Naive thymus-derived CD8-positive, alpha-beta T cell (primary cell): ENCODE measurements at regions not wholly inside any gene's neighbourhood (a gene's known extent, or its start where the extent isn't known, plus 50 kb on each side); places are given as distances from the start of the nearest gene placed in this dataset.
"Not testable (repeated sequence)": the region's sequence is repeated elsewhere in the genome, so short reads cannot be mapped to it uniquely, and the experiment has no call there.

ENCODE experiments used
- ATAC-seq, 2 donors: fragments of 150-1000 bp; cut with Tn5 transposase in 1 of 2; sonication (Bioruptor Pico), chemical (Tn5 transposase) in 1 of 2; 1 replicate in 1 of 2; 2 replicates in 1 of 2; pipeline ENCODE4 v1.10.0; 2021; ENCODE audit warnings: mild to moderate bottlenecking in 2 of 2, moderate library complexity in 2 of 2
- POLR2A ChIA-PET: fragments of 350-600 bp; sonication (Branson Sonifier 250); formaldehyde crosslinking; loops from one replicate; lab custom pipeline; 2021; ENCODE audit warnings: antibody characterized with exemption; lab: Charles Lee
- DNase-seq, 10 donors: peaks; one replicate each; pipeline versions ENCODE4 v3.0.0 to v3.0.0-alpha.2; 2020 to 2022
- H3K27ac Mint-ChIP-seq, 10 donors: one replicate each; pipeline ENCODE4 v1.8.0; 2020 to 2022; ENCODE audit warnings: mild to moderate bottlenecking in 10 of 10, mixed read lengths in 10 of 10, moderate library complexity in 4 of 10, inconsistent platforms in 1 of 10
- H3K27me3 Mint-ChIP-seq, 5 donors: one replicate each; pipeline ENCODE4 v1.8.0; 2021 to 2022; ENCODE audit warnings: mixed read lengths in 5 of 5
- H3K36me3 Mint-ChIP-seq, 3 donors: one replicate each; pipeline ENCODE4 v1.8.0; 2020 to 2022; ENCODE audit warnings: mixed read lengths in 3 of 3, mild to moderate bottlenecking in 2 of 3, inconsistent platforms in 1 of 3
- H3K4me1 Mint-ChIP-seq, 4 donors: one replicate each; pipeline ENCODE4 v1.8.0; 2021 to 2022; ENCODE audit warnings: mixed read lengths in 4 of 4
- H3K4me3 Mint-ChIP-seq, 10 donors: one replicate each; pipeline ENCODE4 v1.8.0; 2020 to 2022; ENCODE audit warnings: mild to moderate bottlenecking in 10 of 10, mixed read lengths in 10 of 10, moderate library complexity in 6 of 10, inconsistent platforms in 1 of 10
- H3K9me3 Mint-ChIP-seq, 9 donors: one replicate each; pipeline ENCODE4 v1.8.0; 2020 to 2022; ENCODE audit warnings: mixed read lengths in 9 of 9, mild to moderate bottlenecking in 3 of 9, inconsistent platforms in 1 of 9, moderate library complexity in 1 of 9

GRCh38 chr3:8317661-8318649 is 183.7 kb upstream of the LMCD1 start:
- no peaks in the 10 kb centered on the region for H3K4me1 Mint-ChIP-seq
- POLR2A ChIA-PET: interaction anchor here (0.6 kb wide), 1 partner anchor 8 kb away, joined by 3 read pairs; no protein-coding TSS in a partner anchor
- H3K27me3 Mint-ChIP-seq: peaks cover 0 to 1% (median 0%) of the 10 kb centered on the region in 5 donors
- ATAC-seq: no peak
- no peaks in the 10 kb centered on the region for H3K36me3 Mint-ChIP-seq
- no peak overlapping the region for H3K4me3 Mint-ChIP-seq
- H3K27ac Mint-ChIP-seq: no peak overlapping the region
- DNase-seq: no peak
- no peaks in the 10 kb centered on the region for H3K9me3 Mint-ChIP-seq

GRCh38 chr3:8319935-8320634 is 181.5 kb upstream of the LMCD1 start:
- peaks cover 0 to 4% (median 2%) of the 10 kb centered on the region in 4 donors for H3K4me1 Mint-ChIP-seq
- no peaks in the 10 kb centered on the region for H3K27me3 Mint-ChIP-seq
- no peak overlapping the region for H3K4me3 Mint-ChIP-seq
- no peak for DNase-seq
- H3K9me3 Mint-ChIP-seq: no peaks in the 10 kb centered on the region
- POLR2A ChIA-PET: no interaction called here
- H3K27ac Mint-ChIP-seq: no peak overlapping the region
- no peaks in the 10 kb centered on the region for H3K36me3 Mint-ChIP-seq
- no peak for ATAC-seq

- no peak overlapping the region for H3K27ac Mint-ChIP-seq
- DNase-seq: no peak
Observed at GRCh38 chr3:8320711-8321458, 180.7 kb upstream of the LMCD1 start.

GRCh38 chr3:8324747-8325146 is 176.9 kb upstream of the LMCD1 start:
- H3K4me1 Mint-ChIP-seq: peaks cover 13 to 31% (median 24%) of the 10 kb centered on the region in 4 donors
- POLR2A ChIA-PET: interaction anchor here (1.5 kb wide), 1 partner anchor 92 kb away, joined by 8 read pairs; no protein-coding TSS in a partner anchor
- no peak overlapping the region for H3K4me3 Mint-ChIP-seq
- DNase-seq (peak; percentile 8 to 66 (median 32)), ATAC-seq (peak; percentile 77 to 79)
- H3K36me3 Mint-ChIP-seq: peaks cover 0 to 4% (median 0%) of the 10 kb centered on the region in 3 donors
- H3K27ac Mint-ChIP-seq: peak overlapping the region in 3 of 10 donors; percentile 17 to 53 (median 45)
- H3K9me3 Mint-ChIP-seq: peaks cover 0 to 2% (median 0%) of the 10 kb centered on the region in 9 donors
- no peaks in the 10 kb centered on the region for H3K27me3 Mint-ChIP-seq

More at GRCh38 chr3:8320711-8321458, 180.7 kb upstream of the LMCD1 start:
- H3K4me1 Mint-ChIP-seq: peaks cover 0 to 6% (median 2%) of the 10 kb centered on the region in 4 donors
- no peak overlapping the region for H3K4me3 Mint-ChIP-seq
- no peaks in the 10 kb centered on the region for H3K27me3 Mint-ChIP-seq
- H3K36me3 Mint-ChIP-seq: no peaks in the 10 kb centered on the region
- peaks cover 0 to 2% (median 0%) of the 10 kb centered on the region in 9 donors for H3K9me3 Mint-ChIP-seq
- no peak for ATAC-seq
- POLR2A ChIA-PET: no interaction called here

- POLR2A ChIA-PET: interaction anchor here (0.6 kb wide), 1 partner anchor 8 kb away, joined by 3 read pairs; no protein-coding TSS in a partner anchor
- Mint-ChIP-seq H3K27ac (no peak overlapping the region), H3K9me3 (peaks cover 0 to 2% (median 0%) of the 10 kb centered on the region in 9 donors), H3K4me1 (peaks cover 15 to 34% (median 26%) of the 10 kb centered on the region in 4 donors), H3K36me3 (peaks cover 0 to 4% (median 0%) of the 10 kb centered on the region in 3 donors), H3K27me3 (no peaks in the 10 kb centered on the region), H3K4me3 (no peak overlapping the region)
- no peak for ATAC-seq
- DNase-seq: no peak
Observed at GRCh38 chr3:8325306-8325705, 176.3 kb upstream of the LMCD1 start.

GRCh38 chr3:8325833-8326232 is 175.8 kb upstream of the LMCD1 start:
- not testable (repeated sequence) for H3K36me3 Mint-ChIP-seq, ATAC-seq, DNase-seq, H3K27me3 Mint-ChIP-seq, H3K9me3 Mint-ChIP-seq, H3K27ac Mint-ChIP-seq, H3K4me3 Mint-ChIP-seq
- POLR2A ChIA-PET: interaction anchor here (0.6 kb wide), 1 partner anchor 8 kb away, joined by 3 read pairs; no protein-coding TSS in a partner anchor
- H3K4me1 Mint-ChIP-seq: peaks cover 15 to 34% (median 26%) of the 10 kb centered on the region in 4 donors

- peaks cover 15 to 34% (median 26%) of the 10 kb centered on the region in 4 donors for H3K4me1 Mint-ChIP-seq
- POLR2A ChIA-PET: interaction anchor here (0.8 to 2.2 kb wide), 2 partner anchors 29 to 90 kb away, joined by 4 to 9 read pairs; no protein-coding TSS in a partner anchor
- peaks cover 0 to 2% (median 0%) of the 10 kb centered on the region in 9 donors for H3K9me3 Mint-ChIP-seq
Observed at GRCh38 chr3:8327739-8328138, 173.9 kb upstream of the LMCD1 start.

GRCh38 chr3:8328967-8329366 is 172.7 kb upstream of the LMCD1 start:
- peaks cover 15 to 34% (median 26%) of the 10 kb centered on the region in 4 donors for H3K4me1 Mint-ChIP-seq
- H3K9me3 Mint-ChIP-seq: peaks cover 0 to 6% (median 0%) of the 10 kb centered on the region in 9 donors
- POLR2A ChIA-PET: no interaction called here
- H3K4me3 Mint-ChIP-seq: no peak overlapping the region
- peaks cover 0 to 6% (median 0%) of the 10 kb centered on the region in 3 donors for H3K36me3 Mint-ChIP-seq
- no peaks in the 10 kb centered on the region for H3K27me3 Mint-ChIP-seq
- peak in 1 of 2 donors; percentile 47 for ATAC-seq
- peak in 1 of 10 donors; percentile 11 for DNase-seq
- peak overlapping the region in 7 of 10 donors; percentile 3 to 79 (median 33) for H3K27ac Mint-ChIP-seq

More at GRCh38 chr3:8327739-8328138, 173.9 kb upstream of the LMCD1 start:
- H3K36me3 Mint-ChIP-seq: peaks cover 0 to 6% (median 0%) of the 10 kb centered on the region in 3 donors
- H3K4me3 Mint-ChIP-seq: no peak overlapping the region
- H3K27ac Mint-ChIP-seq: peak overlapping the region in 1 of 10 donors; percentile 51
- DNase-seq (no peak), ATAC-seq (peak in 1 of 2 donors; percentile 18)
- H3K27me3 Mint-ChIP-seq: no peaks in the 10 kb centered on the region

- H3K4me1 Mint-ChIP-seq: peaks cover 15 to 34% (median 26%) of the 10 kb centered on the region in 4 donors
- H3K27me3 Mint-ChIP-seq: no peaks in the 10 kb centered on the region
- no peak for ATAC-seq
- peaks cover 0 to 6% (median 0%) of the 10 kb centered on the region in 9 donors for H3K9me3 Mint-ChIP-seq
- peaks cover 0 to 6% (median 0%) of the 10 kb centered on the region in 3 donors for H3K36me3 Mint-ChIP-seq
- H3K4me3 Mint-ChIP-seq: peak overlapping the region in 2 of 10 donors; percentile 4 to 7
- H3K27ac Mint-ChIP-seq: peak overlapping the region in 3 of 10 donors; percentile 17 to 65 (median 33)
- no peak for DNase-seq
- POLR2A ChIA-PET: no interaction called here
Observed at GRCh38 chr3:8329598-8329997, 172.0 kb upstream of the LMCD1 start.

GRCh38 chr3:8336456-8336855 is 165.2 kb upstream of the LMCD1 start:
- DNase-seq (no peak), ATAC-seq (no peak)
- peaks cover 0 to 7% (median 2%) of the 10 kb centered on the region in 4 donors for H3K4me1 Mint-ChIP-seq
- no peak overlapping the region for H3K27ac Mint-ChIP-seq
- POLR2A ChIA-PET: no interaction called here
- no peaks in the 10 kb centered on the region for H3K27me3 Mint-ChIP-seq
- peaks cover 0 to 2% (median 0%) of the 10 kb centered on the region in 3 donors for H3K36me3 Mint-ChIP-seq
- no peak overlapping the region for H3K4me3 Mint-ChIP-seq
- peaks cover 0 to 6% (median 0%) of the 10 kb centered on the region in 9 donors for H3K9me3 Mint-ChIP-seq

- no peak for ATAC-seq
- POLR2A ChIA-PET: no interaction called here
- H3K36me3 Mint-ChIP-seq: peaks cover 0 to 5% (median 0%) of the 10 kb centered on the region in 3 donors
- no peak overlapping the region for H3K4me3 Mint-ChIP-seq
- peaks cover 0 to 10% (median 3%) of the 10 kb centered on the region in 9 donors for H3K9me3 Mint-ChIP-seq
- H3K4me1 Mint-ChIP-seq: peaks cover 0 to 8% (median 2%) of the 10 kb centered on the region in 4 donors
- no peak overlapping the region for H3K27ac Mint-ChIP-seq
- no peaks in the 10 kb centered on the region for H3K27me3 Mint-ChIP-seq
- DNase-seq: no peak
Observed at GRCh38 chr3:8338424-8338823, 163.2 kb upstream of the LMCD1 start.
